ENCODE measurements at regions not wholly inside any gene's neighbourhood (a gene's known extent, or its start where the extent isn't known, plus 50 kb on each side); places are given as distances from the start of the nearest gene placed in this dataset.
"Not testable (repeated sequence)": the region's sequence is repeated elsewhere in the genome, so short reads cannot be mapped to it uniquely, and the experiment has no call there.

- Histone ChIP-seq H3K36me3 (no peaks in the 10 kb centered on the region), H3K9me3 (no peaks in the 10 kb centered on the region), H3K4me3 (no peak overlapping the region), H3K27me3 (no peaks in the 10 kb centered on the region), H3K4me1 (no peaks in the 10 kb centered on the region), H3K27ac (no peak overlapping the region)
- DNase-seq (ENCODE audit: low spot score in 2 of 2): no peak
- intact Hi-C loops (cut with DNase I; ENCODE audit: low total_unique reads): no loop called here
- no peak for TF ChIP-seq CTCF (IDR thresholded peaks at IDR 0.05)
- TF ChIP-seq POLR2AphosphoS5 (IDR thresholded peaks at IDR 0.05): no peak
- TF ChIP-seq POLR2A (IDR thresholded peaks at IDR 0.05): no peak
These were observed 693.6 kb upstream of the HS3ST1 start for GRCh38 chr4:12122316-12122715.

GRCh38 chr4:12120968-12121367 lies 692.3 kb upstream of the HS3ST1 start:
- H3K4me1 ChIP-seq: no peaks in the 10 kb centered on the region

GRCh38 chr4:12118651-12119213 lies 690.0 kb upstream of the HS3ST1 start:
- Histone ChIP-seq H3K4me1 (no peaks in the 10 kb centered on the region), H3K36me3 (no peaks in the 10 kb centered on the region), H3K4me3 (no peak overlapping the region), H3K9me3 (peaks cover 0 to 15% of the 10 kb centered on the region in 2 donors), H3K27me3 (no peaks in the 10 kb centered on the region), H3K27ac (no peak overlapping the region)
- intact Hi-C loops (cut with DNase I; ENCODE audit: low total_unique reads): no loop called here
- no peak for DNase-seq (ENCODE audit: low spot score in 2 of 2)
- TF ChIP-seq POLR2AphosphoS5 (IDR thresholded peaks at IDR 0.05) (no peak), CTCF (IDR thresholded peaks at IDR 0.05) (no peak), POLR2A (IDR thresholded peaks at IDR 0.05) (no peak)

More at GRCh38 chr4:12120968-12121367, 692.3 kb upstream of the HS3ST1 start:
- H3K27me3 ChIP-seq: no peaks in the 10 kb centered on the region
- no peak overlapping the region for H3K27ac ChIP-seq
- no peak overlapping the region for H3K4me3 ChIP-seq
- peaks cover 0 to 3% of the 10 kb centered on the region in 2 donors for H3K9me3 ChIP-seq
- TF ChIP-seq POLR2AphosphoS5 (IDR thresholded peaks at IDR 0.05): no peak
- H3K36me3 ChIP-seq: no peaks in the 10 kb centered on the region
- no peak for DNase-seq (ENCODE audit: low spot score in 2 of 2)
- intact Hi-C loops (cut with DNase I; ENCODE audit: low total_unique reads): no loop called here

GRCh38 chr4:12116009-12116552 lies 687.4 kb upstream of the HS3ST1 start:
- TF ChIP-seq POLR2A (IDR thresholded peaks at IDR 0.05) (no peak), POLR2AphosphoS5 (IDR thresholded peaks at IDR 0.05) (no peak), CTCF (IDR thresholded peaks at IDR 0.05) (no peak)
- intact Hi-C loops (cut with DNase I; ENCODE audit: low total_unique reads): no loop called here
- Histone ChIP-seq H3K4me3 (no peak overlapping the region), H3K9me3 (peaks cover 0 to 39% of the 10 kb centered on the region in 2 donors), H3K27me3 (no peaks in the 10 kb centered on the region), H3K36me3 (no peaks in the 10 kb centered on the region), H3K4me1 (no peaks in the 10 kb centered on the region), H3K27ac (no peak overlapping the region)
- no peak for DNase-seq (ENCODE audit: low spot score in 2 of 2)

GRCh38 chr4:12110627-12111026 lies 681.9 kb upstream of the HS3ST1 start:
- no peaks in the 10 kb centered on the region for H3K27me3 ChIP-seq
- peaks cover 0 to 34% of the 10 kb centered on the region in 2 donors for H3K9me3 ChIP-seq
- no peak for DNase-seq (ENCODE audit: low spot score in 2 of 2)
- no peak overlapping the region for H3K4me3 ChIP-seq
- intact Hi-C loops (cut with DNase I; ENCODE audit: low total_unique reads): no loop called here
- no peak overlapping the region for H3K27ac ChIP-seq
- no peaks in the 10 kb centered on the region for H3K36me3 ChIP-seq
- TF ChIP-seq POLR2AphosphoS5 (IDR thresholded peaks at IDR 0.05): no peak
- no peaks in the 10 kb centered on the region for H3K4me1 ChIP-seq

- H3K4me1 ChIP-seq; H3K27ac ChIP-seq; H3K27me3 ChIP-seq; intact Hi-C loops (cut with DNase I; ENCODE audit: low total_unique reads); H3K36me3 ChIP-seq; H3K4me3 ChIP-seq; DNase-seq (ENCODE audit: low spot score in 2 of 2): not testable (repeated sequence)
- peaks cover 0 to 29% of the 10 kb centered on the region in 2 donors for H3K9me3 ChIP-seq
These were observed 680.4 kb upstream of the HS3ST1 start for GRCh38 chr4:12109056-12109455.
